HCT116 (cell line): ENCODE measurements at regions not wholly inside any gene's neighbourhood (a gene's known extent, or its start where the extent isn't known, plus 50 kb on each side); places are given as distances from the start of the nearest gene placed in this dataset.
"Not testable (repeated sequence)": the region's sequence is repeated elsewhere in the genome, so short reads cannot be mapped to it uniquely, and the experiment has no call there.

ENCODE experiments used
- ATAC-seq: fragments of 200-7000 bp; cut with Tn5 transposase; 2 replicates; pipeline ENCODE4 v1.9.1; 2020; ENCODE audit warnings: mild to moderate bottlenecking, moderate library complexity
- BruUV-seq: library from RNA; stranded (reverse); fragments of 400-500 nt; replicated peaks from 2 replicates; lab custom pipeline; 2021; lab: Mats Ljungman, UMichigan
- CTCF ChIA-PET: fragments of 300-600 bp; sonication (Branson Sonifier 250); formaldehyde crosslinking; loops from one replicate; lab custom pipeline; 2021; ENCODE audit warnings: antibody characterized with exemption; lab: Charles Lee
- POLR2A ChIA-PET: fragments of 300-600, 350-600 bp; sonication (Branson Sonifier 250); formaldehyde crosslinking; loops from one replicate; lab custom pipeline; 2021; ENCODE audit warnings: antibody characterized with exemption; lab: Charles Lee
- RAD21 ChIA-PET, 2 experiments: fragments of 300-600 bp; sonication (Branson Sonifier 250); formaldehyde crosslinking; loops; one replicate each; lab custom pipeline; 2023; ENCODE audit warnings: low total read pairs in 2 of 2; ENCODE audit not compliant: uncharacterized antibody in 2 of 2, unreplicated experiment in 2 of 2, low non-redundant PET in 1 of 2; lab: Charles Lee
- DNase-seq: peaks from one replicate; pipeline ENCODE4 v3.0.0-alpha.2; 2010; ENCODE audit warnings: low read depth, low spot score
- H2AFZ ChIP-seq: fragments of 200-600 bp; shearing (Covaris generic), sonication (generic); 2 replicates; pipeline ENCODE4 v1.6.1; 2017; ENCODE audit warnings: low read depth, mixed run types, mixed read lengths, antibody characterized with exemption, low read length; ENCODE audit not compliant: poor library complexity, severe bottlenecking
- H3K27ac ChIP-seq: 2 replicates; pipeline ENCODE4 v1.5.1; 2012; ENCODE audit warnings: low read depth, low read length
- H3K27me3 ChIP-seq: fragments of 200-600 bp; sonication (generic); 2 replicates; pipeline ENCODE4 v1.6.1; 2016; ENCODE audit warnings: mixed run types, low read length, mixed read lengths; ENCODE audit not compliant: insufficient read depth
- H3K36me3 ChIP-seq, 2 experiments: fragments of 200-500 bp in 1 of 2; fragments of 200-600 bp in 1 of 2; sonication (Bioruptor generic) in 1 of 2; sonication (generic) in 1 of 2; 2 replicates each; pipeline versions ENCODE4 v1.5.1 to v1.6.1; 2014 to 2016; ENCODE audit warnings: low read length in 2 of 2, inconsistent platforms in 1 of 2, mixed read lengths in 1 of 2, mixed run types in 1 of 2; ENCODE audit not compliant: insufficient read depth in 2 of 2, control insufficient read depth in 1 of 2
- H3K4me1 ChIP-seq, 2 experiments: fragments of 200-600 bp in 1 of 2; sonication (generic) in 1 of 2; 2 replicates each; pipeline versions ENCODE4 v1.5.1 to v1.6.1; 2012 to 2017; ENCODE audit warnings: low read length in 2 of 2, inconsistent platforms in 1 of 2, mild to moderate bottlenecking in 1 of 2, mixed read lengths in 1 of 2, mixed run types in 1 of 2, moderate library complexity in 1 of 2; ENCODE audit not compliant: insufficient read depth in 2 of 2, control insufficient read depth in 1 of 2
- H3K4me2 ChIP-seq: fragments of 200-600 bp; sonication (generic); 2 replicates; pipeline ENCODE4 v1.6.1; 2017; ENCODE audit warnings: mixed run types, low read length, mixed read lengths
- H3K4me3 ChIP-seq, 2 experiments: fragments of 200-600 bp in 1 of 2; sonication (generic) in 1 of 2; replicated peaks in 1 of 2; 2 replicates each; pipeline ENCODE4 v1.5.1; 2011 to 2016; ENCODE audit warnings: low read length in 2 of 2, control low read depth in 1 of 2, low read depth in 1 of 2, mild to moderate bottlenecking in 1 of 2, mixed read lengths in 1 of 2, mixed run types in 1 of 2
- H3K79me2 ChIP-seq: fragments of 200-600 bp; sonication (generic); 2 replicates; pipeline ENCODE4 v1.6.1; 2017; ENCODE audit warnings: mild to moderate bottlenecking, mixed run types, low read length, moderate library complexity, mixed read lengths; ENCODE audit not compliant: insufficient read depth
- H3K9ac ChIP-seq: fragments of 200-600 bp; sonication (generic); 2 replicates; pipeline ENCODE4 v1.6.1; 2016; ENCODE audit warnings: low read length, mixed read lengths
- H3K9me2 ChIP-seq: fragments of 200-600 bp; sonication (generic), shearing (Covaris generic); 2 replicates; pipeline ENCODE4 v1.6.1; 2017; ENCODE audit warnings: mixed run types, mild to moderate bottlenecking, moderate library complexity; ENCODE audit not compliant: insufficient read depth
- H3K9me3 ChIP-seq, 2 experiments: fragments of 200-500 bp in 1 of 2; fragments of 200-600 bp in 1 of 2; sonication (Bioruptor generic) in 1 of 2; sonication (generic) in 1 of 2; 2 replicates each; pipeline ENCODE4 v1.6.1; 2014 to 2017; ENCODE audit warnings: low read length in 2 of 2, mixed read lengths in 2 of 2, inconsistent platforms in 1 of 2, low read depth in 1 of 2, mild to moderate bottlenecking in 1 of 2, mixed run types in 1 of 2, moderate library complexity in 1 of 2; ENCODE audit not compliant: control insufficient read depth in 1 of 2, insufficient read depth in 1 of 2
- H4K20me1 ChIP-seq: fragments of 200-600 bp; sonication (generic), shearing (Covaris generic); 2 replicates; pipeline ENCODE4 v1.6.1; 2017; ENCODE audit warnings: mixed run types, mild to moderate bottlenecking, moderate library complexity; ENCODE audit not compliant: insufficient read depth
- intact Hi-C: fragments of 100-400 bp; cut with micrococcal nuclease; formaldehyde crosslinking; loops from 2 replicates; pipeline ENCODE4 v1.10.0; 2022

- H3K9me2 ChIP-seq, H3K27ac ChIP-seq, DNase-seq, H3K9ac ChIP-seq, BruUV-seq, H3K9me3 ChIP-seq, ATAC-seq, POLR2A ChIA-PET, H3K79me2 ChIP-seq, intact Hi-C loops, H3K4me2 ChIP-seq, H2AFZ ChIP-seq, RAD21 ChIA-PET, CTCF ChIA-PET, H3K4me3 ChIP-seq, H3K27me3 ChIP-seq, H3K4me1 ChIP-seq, H4K20me1 ChIP-seq, H3K36me3 ChIP-seq: not testable (repeated sequence)
These were observed 71.5 kb downstream of the NPIPB11 start for GRCh38 chr16:29334776-29335548.

GRCh38 chr16:29333492-29334097 lies 72.9 kb downstream of the NPIPB11 start:
- RAD21 ChIA-PET, POLR2A ChIA-PET, H2AFZ ChIP-seq, CTCF ChIA-PET, H3K4me1 ChIP-seq, intact Hi-C loops, H3K9me2 ChIP-seq, H3K9ac ChIP-seq, H3K9me3 ChIP-seq, H3K4me3 ChIP-seq, H3K36me3 ChIP-seq, ATAC-seq, H4K20me1 ChIP-seq, H3K27ac ChIP-seq, H3K4me2 ChIP-seq, DNase-seq, H3K27me3 ChIP-seq, H3K79me2 ChIP-seq, BruUV-seq: not testable (repeated sequence)

- CTCF ChIA-PET, ATAC-seq, POLR2A ChIA-PET, H3K9me3 ChIP-seq, H4K20me1 ChIP-seq, H3K79me2 ChIP-seq, BruUV-seq, H3K9ac ChIP-seq, H3K4me2 ChIP-seq, H3K4me3 ChIP-seq, intact Hi-C loops, H2AFZ ChIP-seq, H3K36me3 ChIP-seq, H3K9me2 ChIP-seq, RAD21 ChIA-PET, H3K27ac ChIP-seq, H3K4me1 ChIP-seq, H3K27me3 ChIP-seq, DNase-seq: not testable (repeated sequence)
These were observed 75.9 kb downstream of the NPIPB11 start for GRCh38 chr16:29330623-29331022.
